22Rv1 (cell line): ENCODE measurements at regions not wholly inside any gene's neighbourhood (a gene's known extent, or its start where the extent isn't known, plus 50 kb on each side); places are given as distances from the start of the nearest gene placed in this dataset.

Experiments used
- CTCF ChIP-seq: fragments of 450-650 bp; IDR thresholded peaks from 2 replicates; pipeline ENCODE4 v1.5.1; 2017; ENCODE audit warnings: mild to moderate bottlenecking
- ZFX ChIP-seq: fragments of 450-650 bp; IDR thresholded peaks from 2 replicates; pipeline ENCODE4 v1.6.1; 2017; ENCODE audit warnings: antibody characterized with exemption, borderline replicate concordance

GRCh38 chr2:8544171-8544785, 137.6 kb upstream of the ID2 start:
- TF ChIP-seq CTCF, result no peak
- no peak for TF ChIP-seq ZFX
